H9 (cell line): ENCODE measurements at regions not wholly inside any gene's neighbourhood (a gene's known extent, or its start where the extent isn't known, plus 50 kb on each side); places are given as distances from the start of the nearest gene placed in this dataset.

Source experiments
- DNase-seq: peaks from one replicate; pipeline ENCODE4 v3.0.0-alpha.2; 2017
- H2AFZ ChIP-seq: one replicate; pipeline ENCODE4 v1.6.1; 2013; ENCODE audit warnings: mild to moderate bottlenecking, low read length, control low read depth, moderate library complexity
- H2AK5ac ChIP-seq: 2 replicates; pipeline ENCODE4 v1.6.1; 2013; ENCODE audit warnings: low read length, control low read depth, mixed read lengths; ENCODE audit not compliant: insufficient read length
- H2BK120ac ChIP-seq: one replicate; pipeline ENCODE4 v1.6.1; 2013; ENCODE audit warnings: low read depth, mild to moderate bottlenecking, low read length, control low read depth, inconsistent platforms; ENCODE audit not compliant: poor library complexity, severe bottlenecking
- H2BK12ac ChIP-seq: 2 replicates; pipeline ENCODE4 v1.6.1; 2013; ENCODE audit warnings: low read length, control low read depth, mixed read lengths, low read depth; ENCODE audit not compliant: insufficient read length
- H2BK15ac ChIP-seq: 2 replicates; pipeline ENCODE4 v1.6.1; 2013; ENCODE audit warnings: low read depth, low read length, control low read depth
- H2BK20ac ChIP-seq: one replicate; pipeline ENCODE4 v1.6.1; 2013; ENCODE audit warnings: low read depth, mild to moderate bottlenecking, low read length, control low read depth, inconsistent platforms; ENCODE audit not compliant: poor library complexity, severe bottlenecking
- H2BK5ac ChIP-seq: 2 replicates; pipeline ENCODE4 v1.6.1; 2013; ENCODE audit warnings: low read length, control low read depth, mixed read lengths; ENCODE audit not compliant: insufficient read length
- H3K14ac ChIP-seq: 2 replicates; pipeline ENCODE4 v1.6.1; 2013; ENCODE audit warnings: low read length, control low read depth; ENCODE audit not compliant: insufficient read depth
- H3K18ac ChIP-seq: 2 replicates; pipeline ENCODE4 v1.6.1; 2013; ENCODE audit warnings: low read depth, mild to moderate bottlenecking, mixed read lengths, low read length, control low read depth; ENCODE audit not compliant: insufficient read length
- H3K23ac ChIP-seq: 2 replicates; pipeline ENCODE4 v1.6.1; 2013; ENCODE audit warnings: low read length, control low read depth, mixed read lengths, low read depth; ENCODE audit not compliant: insufficient read length
- H3K23me2 ChIP-seq: 2 replicates; pipeline ENCODE4 v1.6.1; 2013; ENCODE audit warnings: low read depth, mild to moderate bottlenecking, mixed read lengths, low read length, control low read depth; ENCODE audit not compliant: insufficient read length, poor library complexity, severe bottlenecking
- H3K27ac ChIP-seq: 2 replicates; pipeline ENCODE4 v1.5.1; 2013; ENCODE audit warnings: low read length, control low read depth, mixed read lengths, low read depth; ENCODE audit not compliant: insufficient read length
- H3K27me3 ChIP-seq: 2 replicates; pipeline ENCODE4 v1.6.1; 2013; ENCODE audit warnings: low read length, control low read depth, inconsistent platforms; ENCODE audit not compliant: insufficient read depth
- H3K4ac ChIP-seq: 2 replicates; pipeline ENCODE4 v1.6.1; 2013; ENCODE audit warnings: low read depth, mild to moderate bottlenecking, control low read depth, inconsistent platforms, low read length, moderate library complexity
- H3K4me1 ChIP-seq: 2 replicates; pipeline ENCODE4 v1.6.1; 2013; ENCODE audit warnings: low read length, control low read depth, inconsistent platforms; ENCODE audit not compliant: insufficient read depth
- H3K4me2 ChIP-seq: 2 replicates; pipeline ENCODE4 v1.6.1; 2013; ENCODE audit warnings: low read length, control low read depth, mixed read lengths; ENCODE audit not compliant: insufficient read length, insufficient read depth
- H3K56ac ChIP-seq: 2 replicates; pipeline ENCODE4 v1.6.1; 2013; ENCODE audit warnings: low read depth, mild to moderate bottlenecking, mixed read lengths, low read length, control low read depth; ENCODE audit not compliant: insufficient read length
- H3K79me1 ChIP-seq: 2 replicates; pipeline ENCODE4 v1.6.1; 2013; ENCODE audit warnings: low read depth, mild to moderate bottlenecking, moderate library complexity, low read length, control low read depth, inconsistent platforms; ENCODE audit not compliant: insufficient read depth, poor library complexity, severe bottlenecking
- H3K79me2 ChIP-seq: 2 replicates; pipeline ENCODE4 v1.6.1; 2013; ENCODE audit warnings: low read length, control low read depth, inconsistent platforms; ENCODE audit not compliant: insufficient read depth
- H3K9ac ChIP-seq: 2 replicates; pipeline ENCODE4 v1.6.1; 2013; ENCODE audit warnings: low read length, control low read depth, mixed read lengths; ENCODE audit not compliant: insufficient read length; ENCODE audit errors: extremely low read depth
- H3K9me3 ChIP-seq: one replicate; pipeline ENCODE4 v1.6.1; 2013; ENCODE audit warnings: low read depth, low read length, inconsistent platforms; ENCODE audit not compliant: control insufficient read depth
- H3T11ph ChIP-seq: one replicate; pipeline ENCODE4 v1.6.1; 2013; ENCODE audit warnings: mild to moderate bottlenecking, low read length, control low read depth, inconsistent platforms
- H4K20me1 ChIP-seq: one replicate; pipeline ENCODE4 v1.6.1; 2013; ENCODE audit not compliant: control insufficient read depth, insufficient read length, insufficient read depth
- H4K5ac ChIP-seq: 2 replicates; pipeline ENCODE4 v1.6.1; 2013; ENCODE audit warnings: low read depth, mild to moderate bottlenecking, mixed read lengths, low read length, control low read depth; ENCODE audit not compliant: insufficient read length
- H4K8ac ChIP-seq: replicated peaks from 2 replicates; pipeline ENCODE4 v1.6.1; 2013; ENCODE audit warnings: low read length, control low read depth, mixed read lengths, low read depth; ENCODE audit not compliant: insufficient read length
- H4K91ac ChIP-seq: 2 replicates; pipeline ENCODE4 v1.6.1; 2013; ENCODE audit warnings: low read depth, mild to moderate bottlenecking, moderate library complexity, mixed read lengths, low read length, control low read depth; ENCODE audit not compliant: insufficient read length
- H3K27ac Mint-ChIP-seq, 3 experiments: 2 replicates in 2 of 3; 3 replicates in 1 of 3; pipeline ENCODE4 v1.8.0; 2020 to 2021; ENCODE audit warnings: mixed read lengths in 3 of 3, mild to moderate bottlenecking in 1 of 3, moderate library complexity in 1 of 3
- H3K27me3 Mint-ChIP-seq: 2 replicates; pipeline ENCODE4 v1.8.0; 2021; ENCODE audit warnings: low read depth, mild to moderate bottlenecking, moderate library complexity, mixed read lengths
- H3K36me3 Mint-ChIP-seq, 3 experiments: 2 replicates in 2 of 3; 3 replicates in 1 of 3; pipeline ENCODE4 v1.8.0; 2020 to 2021; ENCODE audit warnings: low read depth in 3 of 3, mixed read lengths in 3 of 3; ENCODE audit not compliant: insufficient read depth in 1 of 3
- H3K4me1 Mint-ChIP-seq, 2 experiments: 2 replicates each; pipeline ENCODE4 v1.8.0; 2020; ENCODE audit warnings: mixed read lengths in 2 of 2
- H3K4me3 Mint-ChIP-seq, 2 experiments: 2 replicates in 1 of 2; 3 replicates in 1 of 2; pipeline ENCODE4 v1.8.0; 2020 to 2021; ENCODE audit warnings: mild to moderate bottlenecking in 2 of 2, mixed read lengths in 2 of 2, moderate library complexity in 1 of 2
- H3K9me3 Mint-ChIP-seq, 2 experiments: 2 replicates in 1 of 2; 3 replicates in 1 of 2; pipeline ENCODE4 v1.8.0; 2020; ENCODE audit warnings: mild to moderate bottlenecking in 2 of 2, mixed read lengths in 2 of 2, moderate library complexity in 1 of 2
- CTCF ChIP-seq: fragments of 200-600 bp; sonication (generic); conservative IDR thresholded peaks from 3 replicates; pipeline ENCODE4 v1.8.0; 2021; ENCODE audit warnings: antibody characterized with exemption, mild to moderate bottlenecking
- WGBS: extraction: QIAGEN DNeasy Blood & Tissue Kit; methylation state at CpG from one replicate; pipeline ENCODE4 v1.1.7; 2013; ENCODE audit warnings: missing lambda C conversion rate, low lambda C conversion rate, mixed read lengths; ENCODE audit not compliant: insufficient read length; ENCODE audit errors: extremely low coverage; 5-methylcytosine and 5-hydroxymethylcytosine counted together

- no peaks in the 10 kb centered on the region for H3K23me2 ChIP-seq
- no peak overlapping the region for H3K27ac Mint-ChIP-seq
- H3T11ph ChIP-seq = no peak overlapping the region
- no peak overlapping the region for H3K4me2 ChIP-seq
- no peak overlapping the region for H3K56ac ChIP-seq
- H3K9me3 ChIP-seq = no peaks in the 10 kb centered on the region
- H3K4me3 Mint-ChIP-seq = no peak overlapping the region
- H2AFZ ChIP-seq = no peak overlapping the region
- no peak for TF ChIP-seq CTCF
- no peaks in the 10 kb centered on the region for H4K20me1 ChIP-seq
- H2AK5ac ChIP-seq = no peak overlapping the region
- H2BK5ac ChIP-seq = no peak overlapping the region
- no peak overlapping the region for H4K5ac ChIP-seq
- no peaks in the 10 kb centered on the region for H3K79me2 ChIP-seq
- no peak overlapping the region for H3K23ac ChIP-seq
- DNase-seq = no peak
- H3K27me3 Mint-ChIP-seq = no peaks in the 10 kb centered on the region; the same call in 1 of the 2 replicates
- no peak overlapping the region for H3K4ac ChIP-seq
- no CpG with 5 or more reads among the region's 11 CpGs for WGBS
- no peaks in the 10 kb centered on the region for H3K36me3 Mint-ChIP-seq
- no peaks in the 10 kb centered on the region for H3K4me1 ChIP-seq
- no peak overlapping the region for H3K18ac ChIP-seq
- H4K8ac ChIP-seq = no peak overlapping the region
- no peak overlapping the region for H4K91ac ChIP-seq
- no peak overlapping the region for H3K27ac ChIP-seq
- H3K9me3 Mint-ChIP-seq = peaks cover 0 to 18% of the 10 kb centered on the region in 2 experiments; a peak in 3 of 5 replicates
- H3K4me1 Mint-ChIP-seq = no peaks in the 10 kb centered on the region
- no peak overlapping the region for H2BK20ac ChIP-seq
- H2BK120ac ChIP-seq = no peak overlapping the region
- no peak overlapping the region for H3K9ac ChIP-seq
- H3K27me3 ChIP-seq = no peaks in the 10 kb centered on the region
- H3K14ac ChIP-seq = no peak overlapping the region
- H2BK12ac ChIP-seq = no peak overlapping the region
- no peaks in the 10 kb centered on the region for H3K79me1 ChIP-seq
- no peak overlapping the region for H2BK15ac ChIP-seq
Observed at GRCh38 chr9:1231998-1232919, 182.1 kb downstream of the DMRT2 start.
